HEK293 (cell line): ENCODE measurements at regions not wholly inside any gene's neighbourhood (a gene's known extent, or its start where the extent isn't known, plus 50 kb on each side); places are given as distances from the start of the nearest gene placed in this dataset.
"Not testable (repeated sequence)": the region's sequence is repeated elsewhere in the genome, so short reads cannot be mapped to it uniquely, and the experiment has no call there.

Experiments used
- CTCF ChIP-seq: fragments of 450-650 bp; formaldehyde crosslinking; IDR thresholded peaks from 2 replicates; pipeline ENCODE4 v1.5.1; 2016; ENCODE audit warnings: missing biosample characterization, missing genetic modification characterization
- SP7 ChIP-seq: fragments of 450-650 bp; formaldehyde crosslinking; IDR thresholded peaks from 2 replicates; pipeline ENCODE4 v1.5.1; 2016; ENCODE audit warnings: missing biosample characterization, missing genetic modification characterization
- ZBTB1 ChIP-seq: fragments of 450-650 bp; formaldehyde crosslinking; IDR thresholded peaks from 2 replicates; pipeline ENCODE4 v1.5.1; 2016; ENCODE audit warnings: missing biosample characterization, missing genetic modification characterization
- ZBTB49 ChIP-seq: fragments of 450-650 bp; formaldehyde crosslinking; IDR thresholded peaks from 2 replicates; pipeline ENCODE4 v1.5.1; 2016; ENCODE audit warnings: missing biosample characterization, missing genetic modification characterization, low read depth
- ZEB2 ChIP-seq: fragments of 450-650 bp; formaldehyde crosslinking; IDR thresholded peaks from 2 replicates; pipeline ENCODE4 v1.5.1; 2016; ENCODE audit warnings: missing biosample characterization, missing genetic modification characterization
- ZFHX2 ChIP-seq: fragments of 450-650 bp; formaldehyde crosslinking; conservative IDR thresholded peaks from 2 replicates; pipeline ENCODE4 v1.5.1; 2016; ENCODE audit warnings: missing biosample characterization, missing genetic modification characterization
- ZNF121 ChIP-seq: fragments of 450-650 bp; formaldehyde crosslinking; IDR thresholded peaks from 2 replicates; pipeline ENCODE4 v1.5.1; 2016; ENCODE audit warnings: missing biosample characterization, missing genetic modification characterization
- ZNF174 ChIP-seq: fragments of 450-650 bp; formaldehyde crosslinking; IDR thresholded peaks from 2 replicates; pipeline ENCODE4 v1.5.0; 2017; ENCODE audit warnings: missing biosample characterization, mild to moderate bottlenecking, missing genetic modification characterization
- ZNF530 ChIP-seq: fragments of 450-650 bp; formaldehyde crosslinking; IDR thresholded peaks from 2 replicates; pipeline ENCODE4 v1.5.1; 2016; ENCODE audit warnings: low read depth, missing biosample characterization, missing genetic modification characterization
- ZNF658 ChIP-seq: fragments of 450-650 bp; formaldehyde crosslinking; IDR thresholded peaks from 2 replicates; pipeline ENCODE4; 2016; ENCODE audit warnings: missing biosample characterization, missing genetic modification characterization

GRCh38 chr11:97636741-97637140 lies 1246.9 kb downstream of the JRKL start:
- TF ChIP-seq ZBTB1; ZNF658 (tag by site-specific recombination); ZNF530 (tag by site-specific recombination); ZNF174; CTCF (tag by site-specific recombination); ZBTB49 (tag by site-specific recombination); SP7; ZNF121 (tag by site-specific recombination); ZFHX2 (tag by site-specific recombination); ZEB2 (tag by site-specific recombination): not testable (repeated sequence)
